ENCODE measurements at regions not wholly inside any gene's neighbourhood (a gene's known extent, or its start where the extent isn't known, plus 50 kb on each side); places are given as distances from the start of the nearest gene placed in this dataset.

- TF ChIP-seq CTCF (IDR thresholded peaks at IDR 0.05; ENCODE audit: extremely low read depth, insufficient read depth, missing control alignments), result no peak
- no peak for DNase-seq (ENCODE audit: low spot score)
- in situ Hi-C loops (cut with MboI; ENCODE audit: low pct_unique_long_range_greater_than_20kb, low sequenced_read_pairs, unreplicated experiment), result no loop called here
Measured at GRCh38 chr3:176431991-176432390, 765.3 kb downstream of the TBL1XR1 start.

GRCh38 chr3:176431038-176431418 is 766.3 kb downstream of the TBL1XR1 start:
- DNase-seq (ENCODE audit: low spot score), result no peak
- TF ChIP-seq CTCF (IDR thresholded peaks at IDR 0.05; ENCODE audit: extremely low read depth, insufficient read depth, missing control alignments), result no peak

GRCh38 chr3:176430244-176431037 is 766.8 kb downstream of the TBL1XR1 start:
- peak; percentile 34 for TF ChIP-seq CTCF (IDR thresholded peaks at IDR 0.05; ENCODE audit: extremely low read depth, insufficient read depth, missing control alignments)
- in situ Hi-C loops (cut with MboI; ENCODE audit: low pct_unique_long_range_greater_than_20kb, low sequenced_read_pairs, unreplicated experiment), result no loop called here
- DNase-seq (ENCODE audit: low spot score), result peak; percentile 23

More at GRCh38 chr3:176431038-176431418, 766.3 kb downstream of the TBL1XR1 start:
- in situ Hi-C loops (cut with MboI; ENCODE audit: low pct_unique_long_range_greater_than_20kb, low sequenced_read_pairs, unreplicated experiment), result no loop called here

- in situ Hi-C loops (cut with MboI; ENCODE audit: low pct_unique_long_range_greater_than_20kb, low sequenced_read_pairs, unreplicated experiment), result no loop called here
Measured at GRCh38 chr3:176428552-176428951, 768.7 kb downstream of the TBL1XR1 start.

GRCh38 chr3:176426371-176426770 is 770.9 kb downstream of the TBL1XR1 start:
- no peak for TF ChIP-seq CTCF (IDR thresholded peaks at IDR 0.05; ENCODE audit: extremely low read depth, insufficient read depth, missing control alignments)
- in situ Hi-C loops (cut with MboI; ENCODE audit: low pct_unique_long_range_greater_than_20kb, low sequenced_read_pairs, unreplicated experiment), result no loop called here
- DNase-seq (ENCODE audit: low spot score), result no peak

More at GRCh38 chr3:176428552-176428951, 768.7 kb downstream of the TBL1XR1 start:
- no peak for DNase-seq (ENCODE audit: low spot score)
- TF ChIP-seq CTCF (IDR thresholded peaks at IDR 0.05; ENCODE audit: extremely low read depth, insufficient read depth, missing control alignments), result no peak

- in situ Hi-C loops (cut with MboI; ENCODE audit: low pct_unique_long_range_greater_than_20kb, low sequenced_read_pairs, unreplicated experiment), result no loop called here
- no peak for DNase-seq (ENCODE audit: low spot score)
- TF ChIP-seq CTCF (IDR thresholded peaks at IDR 0.05; ENCODE audit: extremely low read depth, insufficient read depth, missing control alignments), result no peak
Measured at GRCh38 chr3:176416870-176417269, 780.4 kb downstream of the TBL1XR1 start.

All from GM13977 (cell line).